Stimulated activated naive CD8-positive, alpha-beta T cell treated with anti-CD3 and anti-CD28 coated beads, Interleukin-15, Interleukin-2, amounts not matched to agents 100 ng/mL and 50 ng/mL, for 24 hours (primary cell): ENCODE measurements at regions not wholly inside any gene's neighbourhood (a gene's known extent, or its start where the extent isn't known, plus 50 kb on each side); places are given as distances from the start of the nearest gene placed in this dataset.

Experiments
- H3K27ac Mint-ChIP-seq: one replicate; pipeline ENCODE4 v1.8.0; 2021; ENCODE audit warnings: mild to moderate bottlenecking, mixed read lengths
- H3K27me3 Mint-ChIP-seq: one replicate; pipeline ENCODE4 v1.8.0; 2021; ENCODE audit warnings: mixed read lengths
- H3K36me3 Mint-ChIP-seq: one replicate; pipeline ENCODE4 v1.8.0; 2021; ENCODE audit warnings: low read depth, mixed read lengths
- H3K4me1 Mint-ChIP-seq: one replicate; pipeline ENCODE4 v1.8.0; 2021; ENCODE audit warnings: low read depth, mixed read lengths
- H3K4me3 Mint-ChIP-seq: one replicate; pipeline ENCODE4 v1.8.0; 2021; ENCODE audit warnings: mild to moderate bottlenecking, mixed read lengths
- H3K9me3 Mint-ChIP-seq: one replicate; pipeline ENCODE4 v1.8.0; 2021; ENCODE audit warnings: mixed read lengths

GRCh38 chr15:95639208-95639607, 691.3 kb upstream of the NR2F2 start:
- H3K4me3 Mint-ChIP-seq = no peak overlapping the region
- peaks cover 11% of the 10 kb centered on the region for H3K27me3 Mint-ChIP-seq
- H3K9me3 Mint-ChIP-seq = no peaks in the 10 kb centered on the region
- H3K27ac Mint-ChIP-seq = no peak overlapping the region
- H3K4me1 Mint-ChIP-seq = no peaks in the 10 kb centered on the region
- no peaks in the 10 kb centered on the region for H3K36me3 Mint-ChIP-seq

GRCh38 chr15:95644100-95644875, 686.2 kb upstream of the NR2F2 start:
- Mint-ChIP-seq H3K4me1 (no peaks in the 10 kb centered on the region), H3K27me3 (peaks cover 11% of the 10 kb centered on the region), H3K4me3 (no peak overlapping the region), H3K36me3 (no peaks in the 10 kb centered on the region), H3K27ac (no peak overlapping the region), H3K9me3 (no peaks in the 10 kb centered on the region)

GRCh38 chr15:95645791-95646338, 684.6 kb upstream of the NR2F2 start:
- H3K4me3 Mint-ChIP-seq = no peak overlapping the region
- H3K36me3 Mint-ChIP-seq = no peaks in the 10 kb centered on the region
- no peaks in the 10 kb centered on the region for H3K9me3 Mint-ChIP-seq
- H3K27ac Mint-ChIP-seq = no peak overlapping the region
- H3K27me3 Mint-ChIP-seq = peaks cover 10% of the 10 kb centered on the region
- H3K4me1 Mint-ChIP-seq = no peaks in the 10 kb centered on the region

GRCh38 chr15:95646484-95647273, 683.8 kb upstream of the NR2F2 start:
- H3K36me3 Mint-ChIP-seq = no peaks in the 10 kb centered on the region
- H3K27ac Mint-ChIP-seq = no peak overlapping the region
- no peaks in the 10 kb centered on the region for H3K4me1 Mint-ChIP-seq
- H3K9me3 Mint-ChIP-seq = no peaks in the 10 kb centered on the region
- H3K4me3 Mint-ChIP-seq = no peak overlapping the region
- peaks cover 7% of the 10 kb centered on the region for H3K27me3 Mint-ChIP-seq

GRCh38 chr15:95647531-95648277, 682.8 kb upstream of the NR2F2 start:
- Mint-ChIP-seq H3K9me3 (no peaks in the 10 kb centered on the region), H3K27me3 (peaks cover 7% of the 10 kb centered on the region), H3K27ac (no peak overlapping the region)

GRCh38 chr15:95653361-95653805, 677.1 kb upstream of the NR2F2 start:
- no peaks in the 10 kb centered on the region for H3K4me1 Mint-ChIP-seq
- no peaks in the 10 kb centered on the region for H3K9me3 Mint-ChIP-seq
- peaks cover under 1% of the 10 kb centered on the region for H3K27me3 Mint-ChIP-seq
- H3K27ac Mint-ChIP-seq = no peak overlapping the region
- H3K36me3 Mint-ChIP-seq = no peaks in the 10 kb centered on the region
- H3K4me3 Mint-ChIP-seq = no peak overlapping the region

More at GRCh38 chr15:95647531-95648277, 682.8 kb upstream of the NR2F2 start:
- Mint-ChIP-seq H3K4me3 (no peak overlapping the region), H3K4me1 (no peaks in the 10 kb centered on the region), H3K36me3 (no peaks in the 10 kb centered on the region)

GRCh38 chr15:95655089-95655607, 675.4 kb upstream of the NR2F2 start:
- H3K4me3 Mint-ChIP-seq = no peak overlapping the region
- no peaks in the 10 kb centered on the region for H3K36me3 Mint-ChIP-seq
- no peak overlapping the region for H3K27ac Mint-ChIP-seq
- peaks cover 12% of the 10 kb centered on the region for H3K27me3 Mint-ChIP-seq
- no peaks in the 10 kb centered on the region for H3K4me1 Mint-ChIP-seq
- H3K9me3 Mint-ChIP-seq = no peaks in the 10 kb centered on the region

GRCh38 chr15:95656595-95656994, 673.9 kb upstream of the NR2F2 start:
- Mint-ChIP-seq H3K27ac (no peak overlapping the region), H3K4me1 (no peaks in the 10 kb centered on the region), H3K4me3 (no peak overlapping the region), H3K9me3 (peaks cover 4% of the 10 kb centered on the region), H3K36me3 (no peaks in the 10 kb centered on the region), H3K27me3 (peaks cover 19% of the 10 kb centered on the region)

- H3K36me3 Mint-ChIP-seq = no peaks in the 10 kb centered on the region
- peaks cover 5% of the 10 kb centered on the region for H3K9me3 Mint-ChIP-seq
- H3K4me3 Mint-ChIP-seq = no peak overlapping the region
- H3K27me3 Mint-ChIP-seq = peaks cover 21% of the 10 kb centered on the region
- no peaks in the 10 kb centered on the region for H3K4me1 Mint-ChIP-seq
- no peak overlapping the region for H3K27ac Mint-ChIP-seq
These were observed 671.7 kb upstream of the NR2F2 start for GRCh38 chr15:95658799-95659198.

GRCh38 chr15:95659656-95660055, 670.8 kb upstream of the NR2F2 start:
- Mint-ChIP-seq H3K27ac (no peak overlapping the region), H3K27me3 (peaks cover 21% of the 10 kb centered on the region), H3K4me1 (no peaks in the 10 kb centered on the region), H3K4me3 (no peak overlapping the region), H3K9me3 (peaks cover 5% of the 10 kb centered on the region), H3K36me3 (no peaks in the 10 kb centered on the region)

GRCh38 chr15:95662638-95663037, 667.9 kb upstream of the NR2F2 start:
- H3K4me3 Mint-ChIP-seq = no peak overlapping the region
- peaks cover 30% of the 10 kb centered on the region for H3K27me3 Mint-ChIP-seq
- H3K36me3 Mint-ChIP-seq = no peaks in the 10 kb centered on the region
- H3K9me3 Mint-ChIP-seq = peaks cover 5% of the 10 kb centered on the region
- no peaks in the 10 kb centered on the region for H3K4me1 Mint-ChIP-seq
- H3K27ac Mint-ChIP-seq = no peak overlapping the region

- Mint-ChIP-seq H3K4me1 (no peaks in the 10 kb centered on the region), H3K36me3 (no peaks in the 10 kb centered on the region), H3K4me3 (no peak overlapping the region), H3K27me3 (peaks cover 36% of the 10 kb centered on the region), H3K27ac (no peak overlapping the region), H3K9me3 (peaks cover 5% of the 10 kb centered on the region)
These were observed 667.1 kb upstream of the NR2F2 start for GRCh38 chr15:95663156-95664100.

GRCh38 chr15:95664450-95664849, 666.0 kb upstream of the NR2F2 start:
- Mint-ChIP-seq H3K27ac (no peak overlapping the region), H3K27me3 (peaks cover 35% of the 10 kb centered on the region), H3K36me3 (no peaks in the 10 kb centered on the region), H3K9me3 (peaks cover 5% of the 10 kb centered on the region), H3K4me1 (no peaks in the 10 kb centered on the region), H3K4me3 (no peak overlapping the region)
